ENCODE measurements at regions not wholly inside any gene's neighbourhood (a gene's known extent, or its start where the extent isn't known, plus 50 kb on each side); places are given as distances from the start of the nearest gene placed in this dataset.

- WGBS (ENCODE audit: low lambda C conversion rate, missing lambda C conversion rate) = 48% methylated on average over 2 of the region's 2 CpGs
- no peak overlapping the region for H3K4me2 ChIP-seq
Observed at GRCh38 chr3:513301-513700, 316.7 kb downstream of the CHL1 start.

GRCh38 chr3:514192-514591 lies 317.6 kb downstream of the CHL1 start:
- Histone ChIP-seq H3K4me3 (no peak overlapping the region), H4K20me1 (ENCODE audit: insufficient read depth, poor library complexity, severe bottlenecking) (no peaks in the 10 kb centered on the region), H3K36me3 (replicated peaks; ENCODE audit: insufficient read depth, low read depth) (no peaks in the 10 kb centered on the region), H3K79me2 (no peaks in the 10 kb centered on the region), H2AFZ (no peak overlapping the region), H3K27ac (no peak overlapping the region), H3K4me1 (ENCODE audit: insufficient read depth) (no peaks in the 10 kb centered on the region), H3K9me3 (ENCODE audit: low read depth) (no peaks in the 10 kb centered on the region), H3K27me3 (no peaks in the 10 kb centered on the region), H3K9me2 (replicated peaks; ENCODE audit: insufficient read depth) (no peaks in the 10 kb centered on the region), H3K4me2 (no peak overlapping the region)
- DNase-seq (ENCODE audit: low spot score) = no peak
- TF ChIP-seq CTCF (IDR thresholded peaks at IDR 0.05; ENCODE audit: poor library complexity) (no peak), EZH2phosphoT487 (IDR thresholded peaks at IDR 0.05; ENCODE audit: low read depth, severe bottlenecking, unreplicated experiment) (no peak), EZH2 (IDR thresholded peaks at IDR 0.05; ENCODE audit: borderline replicate concordance) (no peak)
- 71% methylated on average over 2 of the region's 2 CpGs for WGBS (ENCODE audit: low lambda C conversion rate, missing lambda C conversion rate)

More at GRCh38 chr3:513301-513700, 316.7 kb downstream of the CHL1 start:
- TF ChIP-seq EZH2 (IDR thresholded peaks at IDR 0.05; ENCODE audit: borderline replicate concordance) = no peak
- no peak for TF ChIP-seq CTCF (IDR thresholded peaks at IDR 0.05; ENCODE audit: poor library complexity)
- no peak for TF ChIP-seq EZH2phosphoT487 (IDR thresholded peaks at IDR 0.05; ENCODE audit: low read depth, severe bottlenecking, unreplicated experiment)
- no peaks in the 10 kb centered on the region for H4K20me1 ChIP-seq (ENCODE audit: insufficient read depth, poor library complexity, severe bottlenecking)
- no peak overlapping the region for H3K27ac ChIP-seq
- no peaks in the 10 kb centered on the region for H3K27me3 ChIP-seq
- H3K9me2 ChIP-seq (replicated peaks; ENCODE audit: insufficient read depth) = no peaks in the 10 kb centered on the region
- H3K36me3 ChIP-seq (replicated peaks; ENCODE audit: insufficient read depth, low read depth) = no peaks in the 10 kb centered on the region
- no peak overlapping the region for H3K4me3 ChIP-seq
- no peaks in the 10 kb centered on the region for H3K4me1 ChIP-seq (ENCODE audit: insufficient read depth)
- DNase-seq (ENCODE audit: low spot score) = no peak
- no peaks in the 10 kb centered on the region for H3K79me2 ChIP-seq
- no peaks in the 10 kb centered on the region for H3K9me3 ChIP-seq (ENCODE audit: low read depth)
- H2AFZ ChIP-seq = no peak overlapping the region

GRCh38 chr3:519026-519425 lies 322.5 kb downstream of the CHL1 start:
- H3K27ac ChIP-seq = no peak overlapping the region
- no peaks in the 10 kb centered on the region for H3K9me2 ChIP-seq (replicated peaks; ENCODE audit: insufficient read depth)
- no peak overlapping the region for H3K4me3 ChIP-seq
- no peak overlapping the region for H3K4me2 ChIP-seq
- no peaks in the 10 kb centered on the region for H3K79me2 ChIP-seq
- DNase-seq (ENCODE audit: low spot score) = no peak
- no peak overlapping the region for H2AFZ ChIP-seq
- no peaks in the 10 kb centered on the region for H3K36me3 ChIP-seq (replicated peaks; ENCODE audit: insufficient read depth, low read depth)
- no peak for TF ChIP-seq EZH2 (IDR thresholded peaks at IDR 0.05; ENCODE audit: borderline replicate concordance)
- no peak for TF ChIP-seq EZH2phosphoT487 (IDR thresholded peaks at IDR 0.05; ENCODE audit: low read depth, severe bottlenecking, unreplicated experiment)
- TF ChIP-seq CTCF (IDR thresholded peaks at IDR 0.05; ENCODE audit: poor library complexity) = no peak
- H3K27me3 ChIP-seq = no peaks in the 10 kb centered on the region
- H3K9me3 ChIP-seq (ENCODE audit: low read depth) = no peaks in the 10 kb centered on the region
- H4K20me1 ChIP-seq (ENCODE audit: insufficient read depth, poor library complexity, severe bottlenecking) = no peaks in the 10 kb centered on the region
- 97% methylated on average over 3 of the region's 3 CpGs for WGBS (ENCODE audit: low lambda C conversion rate, missing lambda C conversion rate)
- no peaks in the 10 kb centered on the region for H3K4me1 ChIP-seq (ENCODE audit: insufficient read depth)

- Histone ChIP-seq H4K20me1 (ENCODE audit: insufficient read depth, poor library complexity, severe bottlenecking) (no peaks in the 10 kb centered on the region), H2AFZ (no peak overlapping the region), H3K4me3 (no peak overlapping the region), H3K4me2 (no peak overlapping the region), H3K4me1 (ENCODE audit: insufficient read depth) (no peaks in the 10 kb centered on the region), H3K27ac (no peak overlapping the region), H3K9me2 (replicated peaks; ENCODE audit: insufficient read depth) (no peaks in the 10 kb centered on the region), H3K79me2 (no peaks in the 10 kb centered on the region), H3K36me3 (replicated peaks; ENCODE audit: insufficient read depth, low read depth) (no peaks in the 10 kb centered on the region), H3K9me3 (ENCODE audit: low read depth) (no peaks in the 10 kb centered on the region), H3K27me3 (no peaks in the 10 kb centered on the region)
- 80% methylated on average over 4 of the region's 4 CpGs for WGBS (ENCODE audit: low lambda C conversion rate, missing lambda C conversion rate)
- no peak for DNase-seq (ENCODE audit: low spot score)
- TF ChIP-seq EZH2 (IDR thresholded peaks at IDR 0.05; ENCODE audit: borderline replicate concordance) = no peak
- TF ChIP-seq CTCF (IDR thresholded peaks at IDR 0.05; ENCODE audit: poor library complexity) = no peak
- TF ChIP-seq EZH2phosphoT487 (IDR thresholded peaks at IDR 0.05; ENCODE audit: low read depth, severe bottlenecking, unreplicated experiment) = no peak
Observed at GRCh38 chr3:522888-523287, 326.3 kb downstream of the CHL1 start.
